ENCODE measurements at regions not wholly inside any gene's neighbourhood (a gene's known extent, or its start where the extent isn't known, plus 50 kb on each side); places are given as distances from the start of the nearest gene placed in this dataset.

- TF ChIP-seq EP300 (IDR thresholded peaks at IDR 0.05; ENCODE audit: borderline replicate concordance) (no peak), RAD21 (IDR thresholded peaks at IDR 0.05; ENCODE audit: low read depth) (no peak), YY1 (IDR thresholded peaks at IDR 0.05; ENCODE audit: low read depth) (no peak), NFIC (IDR thresholded peaks at IDR 0.05) (no peak), FOXM1 (IDR thresholded peaks at IDR 0.05; ENCODE audit: borderline replicate concordance, low read depth) (no peak)
- TF ChIP-seq, protein P1, sequence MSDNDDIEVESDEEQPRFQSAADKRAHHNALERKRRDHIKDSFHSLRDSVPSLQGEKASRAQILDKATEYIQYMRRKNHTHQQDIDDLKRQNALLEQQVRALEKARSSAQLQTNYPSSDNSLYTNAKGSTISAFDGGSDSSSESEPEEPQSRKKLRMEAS (IDR thresholded peaks at IDR 0.05) = no peak
- TF ChIP-seq, protein P2, sequence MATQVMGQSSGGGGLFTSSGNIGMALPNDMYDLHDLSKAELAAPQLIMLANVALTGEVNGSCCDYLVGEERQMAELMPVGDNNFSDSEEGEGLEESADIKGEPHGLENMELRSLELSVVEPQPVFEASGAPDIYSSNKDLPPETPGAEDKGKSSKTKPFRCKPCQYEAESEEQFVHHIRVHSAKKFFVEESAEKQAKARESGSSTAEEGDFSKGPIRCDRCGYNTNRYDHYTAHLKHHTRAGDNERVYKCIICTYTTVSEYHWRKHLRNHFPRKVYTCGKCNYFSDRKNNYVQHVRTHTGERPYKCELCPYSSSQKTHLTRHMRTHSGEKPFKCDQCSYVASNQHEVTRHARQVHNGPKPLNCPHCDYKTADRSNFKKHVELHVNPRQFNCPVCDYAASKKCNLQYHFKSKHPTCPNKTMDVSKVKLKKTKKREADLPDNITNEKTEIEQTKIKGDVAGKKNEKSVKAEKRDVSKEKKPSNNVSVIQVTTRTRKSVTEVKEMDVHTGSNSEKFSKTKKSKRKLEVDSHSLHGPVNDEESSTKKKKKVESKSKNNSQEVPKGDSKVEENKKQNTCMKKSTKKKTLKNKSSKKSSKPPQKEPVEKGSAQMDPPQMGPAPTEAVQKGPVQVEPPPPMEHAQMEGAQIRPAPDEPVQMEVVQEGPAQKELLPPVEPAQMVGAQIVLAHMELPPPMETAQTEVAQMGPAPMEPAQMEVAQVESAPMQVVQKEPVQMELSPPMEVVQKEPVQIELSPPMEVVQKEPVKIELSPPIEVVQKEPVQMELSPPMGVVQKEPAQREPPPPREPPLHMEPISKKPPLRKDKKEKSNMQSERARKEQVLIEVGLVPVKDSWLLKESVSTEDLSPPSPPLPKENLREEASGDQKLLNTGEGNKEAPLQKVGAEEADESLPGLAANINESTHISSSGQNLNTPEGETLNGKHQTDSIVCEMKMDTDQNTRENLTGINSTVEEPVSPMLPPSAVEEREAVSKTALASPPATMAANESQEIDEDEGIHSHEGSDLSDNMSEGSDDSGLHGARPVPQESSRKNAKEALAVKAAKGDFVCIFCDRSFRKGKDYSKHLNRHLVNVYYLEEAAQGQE (IDR thresholded peaks at IDR 0.05; ENCODE audit: low read depth) = no peak
Measured at GRCh38 chr3:168295027-168295426, 199.3 kb upstream of the GOLIM4 start.
